ENCODE measurements at regions not wholly inside any gene's neighbourhood (a gene's known extent, or its start where the extent isn't known, plus 50 kb on each side); places are given as distances from the start of the nearest gene placed in this dataset.

- no peaks in the 10 kb centered on the region for H3K36me3 ChIP-seq (replicated peaks; ENCODE audit: insufficient read depth, low read length)
These were observed 137.1 kb upstream of the KCNG1 start for GRCh38 chr20:51159981-51160380.

GRCh38 chr20:51159303-51159702, 136.4 kb upstream of the KCNG1 start:
- H3K9ac ChIP-seq (ENCODE audit: low read length) = no peak overlapping the region
- H3K27ac ChIP-seq (ENCODE audit: low read length) = no peak overlapping the region
- no peak for DNase-seq
- H4K20me1 ChIP-seq (ENCODE audit: insufficient read depth, low read length) = no peaks in the 10 kb centered on the region
- no peaks in the 10 kb centered on the region for H3K27me3 ChIP-seq (replicated peaks; ENCODE audit: insufficient read depth, low read length)
- no peak for TF ChIP-seq EZH2 (optimal IDR thresholded peaks at IDR 0.05; ENCODE audit: low read depth, low read length)
- no peak for TF ChIP-seq CTCF (IDR thresholded peaks at IDR 0.05; ENCODE audit: low read length)
- TF ChIP-seq EZH2phosphoT487 (IDR thresholded peaks at IDR 0.05; ENCODE audit: low read length) = no peak
- no peaks in the 10 kb centered on the region for H3K4me1 ChIP-seq (ENCODE audit: low read length)
- no peak overlapping the region for H2AFZ ChIP-seq (ENCODE audit: low read length)
- H3K4me2 ChIP-seq (ENCODE audit: low read depth, low read length) = no peak overlapping the region
- H3K9me3 ChIP-seq (replicated peaks; ENCODE audit: insufficient read depth, low read length) = no peaks in the 10 kb centered on the region
- H3K36me3 ChIP-seq (replicated peaks; ENCODE audit: insufficient read depth, low read length) = no peaks in the 10 kb centered on the region
- no peaks in the 10 kb centered on the region for H3K79me2 ChIP-seq (ENCODE audit: low read length)
- no peaks in the 10 kb centered on the region for H3F3A ChIP-seq (ENCODE audit: insufficient read depth, low read length)
- no peaks in the 10 kb centered on the region for H3K9me2 ChIP-seq (replicated peaks; ENCODE audit: insufficient read depth, low read length)
- H3K4me3 ChIP-seq (ENCODE audit: low read length) = no peak overlapping the region

More at GRCh38 chr20:51159981-51160380, 137.1 kb upstream of the KCNG1 start:
- Histone ChIP-seq H2AFZ (ENCODE audit: low read length) (no peak overlapping the region), H3K4me2 (ENCODE audit: low read depth, low read length) (no peak overlapping the region), H3K27me3 (replicated peaks; ENCODE audit: insufficient read depth, low read length) (no peaks in the 10 kb centered on the region), H3K9me2 (replicated peaks; ENCODE audit: insufficient read depth, low read length) (no peaks in the 10 kb centered on the region), H3K4me3 (ENCODE audit: low read length) (no peak overlapping the region), H3K4me1 (ENCODE audit: low read length) (no peaks in the 10 kb centered on the region), H3K9me3 (replicated peaks; ENCODE audit: insufficient read depth, low read length) (no peaks in the 10 kb centered on the region), H3K9ac (ENCODE audit: low read length) (no peak overlapping the region), H4K20me1 (ENCODE audit: insufficient read depth, low read length) (no peaks in the 10 kb centered on the region), H3F3A (ENCODE audit: insufficient read depth, low read length) (no peaks in the 10 kb centered on the region), H3K27ac (ENCODE audit: low read length) (no peak overlapping the region), H3K79me2 (ENCODE audit: low read length) (no peaks in the 10 kb centered on the region)
- DNase-seq = no peak
- TF ChIP-seq EZH2 (optimal IDR thresholded peaks at IDR 0.05; ENCODE audit: low read depth, low read length) (no peak), EZH2phosphoT487 (IDR thresholded peaks at IDR 0.05; ENCODE audit: low read length) (no peak), CTCF (IDR thresholded peaks at IDR 0.05; ENCODE audit: low read length) (no peak)

DNA sequence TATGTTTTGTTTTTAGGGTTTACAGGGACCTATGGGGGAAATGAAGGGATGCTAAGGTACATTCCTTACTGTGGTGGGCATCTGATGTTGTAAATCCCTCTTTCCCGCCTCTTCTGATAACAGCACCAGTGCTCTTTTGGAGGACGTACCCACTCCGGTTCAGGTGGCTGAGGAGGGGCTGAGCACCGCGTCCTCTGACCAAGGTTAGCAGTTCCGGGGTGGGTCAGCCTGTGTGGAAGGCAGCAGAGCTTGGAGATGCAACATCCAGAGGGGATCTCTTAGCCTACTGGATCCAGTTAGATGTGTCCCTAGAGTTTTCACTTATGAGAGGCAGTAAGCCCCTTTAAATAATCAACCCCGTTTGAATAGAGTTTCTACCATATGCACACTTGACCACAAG, 135.3 kb upstream of the KCNG1 start:
- Histone ChIP-seq H3F3A (ENCODE audit: insufficient read depth, low read length) (no peaks in the 10 kb centered on the region), H3K9me2 (replicated peaks; ENCODE audit: insufficient read depth, low read length) (no peaks in the 10 kb centered on the region), H4K20me1 (ENCODE audit: insufficient read depth, low read length) (no peaks in the 10 kb centered on the region), H3K9me3 (replicated peaks; ENCODE audit: insufficient read depth, low read length) (no peaks in the 10 kb centered on the region), H3K4me2 (ENCODE audit: low read depth, low read length) (no peak overlapping the region), H3K27me3 (replicated peaks; ENCODE audit: insufficient read depth, low read length) (no peaks in the 10 kb centered on the region), H3K4me1 (ENCODE audit: low read length) (no peaks in the 10 kb centered on the region), H3K4me3 (ENCODE audit: low read length) (no peak overlapping the region), H3K36me3 (replicated peaks; ENCODE audit: insufficient read depth, low read length) (no peaks in the 10 kb centered on the region), H3K79me2 (ENCODE audit: low read length) (no peaks in the 10 kb centered on the region), H2AFZ (ENCODE audit: low read length) (no peak overlapping the region), H3K9ac (ENCODE audit: low read length) (no peak overlapping the region), H3K27ac (ENCODE audit: low read length) (no peak overlapping the region)
- DNase-seq = no peak
- no peak for TF ChIP-seq EZH2 (optimal IDR thresholded peaks at IDR 0.05; ENCODE audit: low read depth, low read length)
- no peak for TF ChIP-seq CTCF (IDR thresholded peaks at IDR 0.05; ENCODE audit: low read length)
- TF ChIP-seq EZH2phosphoT487 (IDR thresholded peaks at IDR 0.05; ENCODE audit: low read length) = no peak
